ENCODE measurements at regions not wholly inside any gene's neighbourhood (a gene's known extent, or its start where the extent isn't known, plus 50 kb on each side); places are given as distances from the start of the nearest gene placed in this dataset.

DNA sequence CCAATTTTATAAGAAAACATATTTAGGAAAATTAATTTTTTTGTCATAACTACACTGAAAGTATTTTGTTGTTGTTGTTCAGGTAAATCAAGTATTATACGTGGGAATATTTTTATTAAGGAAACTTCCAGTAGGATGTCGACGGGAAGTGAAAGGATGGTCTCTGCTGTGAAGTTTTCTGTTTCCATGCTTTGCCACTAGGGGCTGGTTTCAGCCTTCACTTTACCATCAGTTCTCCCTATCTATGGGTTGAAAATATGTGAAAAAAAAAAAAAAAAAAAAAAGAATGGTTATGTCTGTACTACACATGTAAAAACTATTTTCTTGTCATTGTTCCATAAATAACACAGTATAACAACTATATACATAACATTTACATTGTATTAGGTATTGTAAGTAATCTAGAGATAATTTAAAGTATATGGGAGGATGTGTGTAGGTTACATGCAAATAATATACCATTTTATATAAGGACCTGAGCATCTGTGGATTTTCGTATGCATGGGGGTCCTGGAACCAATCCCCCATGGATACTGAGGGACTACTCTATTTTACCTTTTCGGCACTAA, 136.7 kb downstream of the SMAD6 start:
- Histone ChIP-seq H3K79me2 (ENCODE audit: control insufficient read depth in 1 of 2, insufficient read depth in 2 of 2, low read length in 2 of 2) (no peaks in the 10 kb centered on the region; a peak in 1 of 4 replicates), H3K4me3 (ENCODE audit: extremely low read depth in 1 of 4, insufficient read depth in 2 of 4, low read depth in 3 of 4, low read length in 4 of 4) (no peak overlapping the region), H2BK5ac (ENCODE audit: low read depth, low read length) (no peak overlapping the region), H3K4me1 (replicated peaks in 1 of 4; ENCODE audit: control insufficient read depth in 3 of 4, insufficient read depth in 4 of 4, low read length in 3 of 4) (peaks cover 10 to 15% (median 11%) of the 10 kb centered on the region in 4 experiments), H2BK12ac (ENCODE audit: low read depth, low read length) (no peak overlapping the region), H3K4ac (replicated peaks; ENCODE audit: insufficient read length, low read depth, low read length) (no peak overlapping the region), H3K27ac (ENCODE audit: low read depth, low read length) (no peak overlapping the region), H3K9me3 (ENCODE audit: insufficient read depth in 2 of 2, low read depth in 1 of 2, low read length in 1 of 2) (no peaks in the 10 kb centered on the region; a peak in 1 of 4 replicates), H2AK5ac (ENCODE audit: low read depth, low read length) (no peak overlapping the region), H4K20me1 (replicated peaks in 1 of 2; ENCODE audit: control insufficient read depth in 1 of 2, insufficient read depth in 2 of 2, low read length in 2 of 2) (no peaks in the 10 kb centered on the region), H3K23ac (ENCODE audit: insufficient read length) (no peak overlapping the region), H3K14ac (ENCODE audit: insufficient read length) (no peak overlapping the region), H3K9ac (replicated peaks in 1 of 4; ENCODE audit: extremely low read depth in 1 of 4, low read depth in 3 of 4, low read length in 3 of 4) (no peak overlapping the region), H3K4me2 (ENCODE audit: insufficient read depth in 1 of 2, low read depth in 2 of 2, low read length in 2 of 2) (no peak overlapping the region), H2AFZ (ENCODE audit: low read length) (no peak overlapping the region), H2BK20ac (ENCODE audit: low read length) (no peak overlapping the region), H4K91ac (replicated peaks; ENCODE audit: insufficient read length, low read length) (no peak overlapping the region), H3K27me3 (replicated peaks in 1 of 4; ENCODE audit: control insufficient read depth in 3 of 4, extremely low read depth in 1 of 4, insufficient read depth in 3 of 4, low read length in 3 of 4) (peaks cover 7 to 29% (median 27%) of the 10 kb centered on the region in 4 experiments), H3K56ac (replicated peaks; ENCODE audit: insufficient read length, low read depth, low read length) (no peak overlapping the region), H3K23me2 (ENCODE audit: low read depth, low read length) (no peaks in the 10 kb centered on the region; the same call in 1 of the 2 replicates), H4K5ac (ENCODE audit: insufficient read length, low read depth, low read length) (no peak overlapping the region), H2BK15ac (ENCODE audit: low read length) (no peak overlapping the region), H3K18ac (ENCODE audit: extremely low read depth, low read length) (no peak overlapping the region), H4K8ac (ENCODE audit: extremely low read depth, insufficient read depth, low read length) (no peak overlapping the region), H2BK120ac (replicated peaks; ENCODE audit: low read depth, low read length) (no peak overlapping the region), H3K79me1 (ENCODE audit: low read depth, low read length) (no peaks in the 10 kb centered on the region), H3K36me3 (ENCODE audit: control insufficient read depth in 2 of 4, insufficient read depth in 4 of 4, low read length in 3 of 4) (no peaks in the 10 kb centered on the region)
- ChIA-PET POLR2A (ENCODE audit: partially characterized antibody) (interaction anchor here (0.7 to 1.1 kb wide), 2 partner anchors 12 to 14 kb away, joined by 3 read pairs; no protein-coding TSS in a partner anchor), CTCF (ENCODE audit: partially characterized antibody) (interaction anchor here (0.7 to 9.6 kb wide), 13 partner anchors 9 to 259 kb away, joined by 3 to 147 read pairs (median 4); no protein-coding TSS in a partner anchor)
- WGBS, 2 experiments (ENCODE audit: extremely low coverage in 1 of 2, insufficient coverage in 1 of 2, insufficient read length in 1 of 2, insufficient replicate concordance in 2 of 2, low coverage in 1 of 2, low lambda C conversion rate in 2 of 2, missing lambda C conversion rate in 1 of 2) = 65% methylated on average over 5 of the region's 5 CpGs; no CpG with 5 or more reads in 1 of the 2 experiments
- TF ChIP-seq GABPA (IDR thresholded peaks at IDR 0.05; ENCODE audit: borderline replicate concordance, insufficient read depth, low read length) = no peak
- TF ChIP-seq, protein P1, sequence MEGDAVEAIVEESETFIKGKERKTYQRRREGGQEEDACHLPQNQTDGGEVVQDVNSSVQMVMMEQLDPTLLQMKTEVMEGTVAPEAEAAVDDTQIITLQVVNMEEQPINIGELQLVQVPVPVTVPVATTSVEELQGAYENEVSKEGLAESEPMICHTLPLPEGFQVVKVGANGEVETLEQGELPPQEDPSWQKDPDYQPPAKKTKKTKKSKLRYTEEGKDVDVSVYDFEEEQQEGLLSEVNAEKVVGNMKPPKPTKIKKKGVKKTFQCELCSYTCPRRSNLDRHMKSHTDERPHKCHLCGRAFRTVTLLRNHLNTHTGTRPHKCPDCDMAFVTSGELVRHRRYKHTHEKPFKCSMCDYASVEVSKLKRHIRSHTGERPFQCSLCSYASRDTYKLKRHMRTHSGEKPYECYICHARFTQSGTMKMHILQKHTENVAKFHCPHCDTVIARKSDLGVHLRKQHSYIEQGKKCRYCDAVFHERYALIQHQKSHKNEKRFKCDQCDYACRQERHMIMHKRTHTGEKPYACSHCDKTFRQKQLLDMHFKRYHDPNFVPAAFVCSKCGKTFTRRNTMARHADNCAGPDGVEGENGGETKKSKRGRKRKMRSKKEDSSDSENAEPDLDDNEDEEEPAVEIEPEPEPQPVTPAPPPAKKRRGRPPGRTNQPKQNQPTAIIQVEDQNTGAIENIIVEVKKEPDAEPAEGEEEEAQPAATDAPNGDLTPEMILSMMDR (IDR thresholded peaks at IDR 0.05; ENCODE audit: control extremely low read depth in 1 of 3, insufficient read depth in 1 of 3, low read depth in 1 of 3, low read length in 3 of 3) = peak; percentile 8 to 56 (median 41); a peak in 3 of 4 replicates
- peak; percentile 34 to 40 for TF ChIP-seq RAD21 (IDR thresholded peaks at IDR 0.05 in 1 of 2, conservative IDR thresholded peaks at IDR 0.05 in 1 of 2; ENCODE audit: low read depth in 2 of 2, low read length in 2 of 2)
- no peak for TF ChIP-seq CREB1 (IDR thresholded peaks at IDR 0.05)
- FAIRE-seq (no peak), DNase-seq (ENCODE audit: low read depth in 1 of 2, low spot score in 2 of 2) (no peak)
